GM18507 (cell line): ENCODE measurements at regions not wholly inside any gene's neighbourhood (a gene's known extent, or its start where the extent isn't known, plus 50 kb on each side); places are given as distances from the start of the nearest gene placed in this dataset.
"Not testable (repeated sequence)": the region's sequence is repeated elsewhere in the genome, so short reads cannot be mapped to it uniquely, and the experiment has no call there.

ENCODE experiments used
- DNase-seq: peaks from one replicate; pipeline ENCODE4 v3.0.0; 2011; ENCODE audit warnings: low read depth; ENCODE audit not compliant: insufficient read length; ENCODE audit errors: extremely low spot score
- FAIRE-seq: peaks from 2 replicates; lab custom pipeline; 2011; peaks lifted over from hg19 to GRCh38; lab: Jason Lieb, UNC

- FAIRE-seq (no peak), DNase-seq (no peak)
Measured at GRCh38 chr6:85747093-85747492, 104.4 kb upstream of the SYNCRIP start.

- no peak for FAIRE-seq
- no peak for DNase-seq
Measured at GRCh38 chr6:85744433-85744970, 101.8 kb upstream of the SYNCRIP start.

- no peak for FAIRE-seq
Measured at GRCh38 chr6:85726206-85726605, 83.5 kb upstream of the SYNCRIP start.

GRCh38 chr6:85715797-85716196, 73.1 kb upstream of the SYNCRIP start:
- FAIRE-seq, result no peak
- DNase-seq, result no peak

More at GRCh38 chr6:85726206-85726605, 83.5 kb upstream of the SYNCRIP start:
- DNase-seq, result no peak

- no peak for FAIRE-seq
Measured at GRCh38 chr6:85714893-85715530, 72.3 kb upstream of the SYNCRIP start.

GRCh38 chr6:85712346-85712745, 69.7 kb upstream of the SYNCRIP start:
- FAIRE-seq, result no peak

More at GRCh38 chr6:85714893-85715530, 72.3 kb upstream of the SYNCRIP start:
- no peak for DNase-seq

GRCh38 chr6:85707515-85708145, 64.9 kb upstream of the SYNCRIP start:
- DNase-seq, FAIRE-seq: not testable (repeated sequence)

More at GRCh38 chr6:85712346-85712745, 69.7 kb upstream of the SYNCRIP start:
- no peak for DNase-seq

- FAIRE-seq (no peak), DNase-seq (no peak)
Measured at GRCh38 chr6:85706272-85706671, 63.6 kb upstream of the SYNCRIP start.

- DNase-seq (no peak), FAIRE-seq (no peak)
Measured at GRCh38 chr6:85705220-85705619, 62.5 kb upstream of the SYNCRIP start.

- FAIRE-seq (no peak), DNase-seq (no peak)
Measured at GRCh38 chr6:85703406-85703805, 60.7 kb upstream of the SYNCRIP start.
